ENCODE measurements at regions not wholly inside any gene's neighbourhood (a gene's known extent, or its start where the extent isn't known, plus 50 kb on each side); places are given as distances from the start of the nearest gene placed in this dataset.
"Not testable (repeated sequence)": the region's sequence is repeated elsewhere in the genome, so short reads cannot be mapped to it uniquely, and the experiment has no call there.

DNA sequence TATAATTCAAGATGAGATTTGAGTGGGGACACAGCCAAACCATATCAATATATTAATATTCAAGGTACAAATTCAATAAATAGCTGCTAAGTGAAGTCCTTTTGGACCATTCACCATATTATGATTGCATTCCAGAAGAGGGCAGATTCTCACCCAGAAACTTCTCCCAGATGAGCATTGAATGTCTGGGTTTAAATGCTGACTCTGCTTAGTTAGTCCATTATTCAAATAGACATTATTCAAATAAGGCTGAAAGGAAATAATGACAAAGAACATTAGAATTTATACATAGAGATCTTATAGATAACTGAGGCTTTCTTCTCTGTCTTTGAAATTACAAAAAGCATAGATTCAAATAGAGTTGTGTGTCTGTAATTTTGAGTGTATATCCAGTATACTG is 579.4 kb upstream of the SLC8A1 start:
- no peak for DNase-seq (ENCODE audit: low read depth in 4 of 4, low spot score in 3 of 4)

- DNase-seq (ENCODE audit: low read depth in 4 of 4, low spot score in 3 of 4) = no peak
These were observed 580.8 kb upstream of the SLC8A1 start for GRCh38 chr2:41032715-41033114.

GRCh38 chr2:41033127-41033526 is 581.2 kb upstream of the SLC8A1 start:
- DNase-seq (ENCODE audit: low read depth in 4 of 4, low spot score in 3 of 4) = no peak

GRCh38 chr2:41038408-41038807 is 586.5 kb upstream of the SLC8A1 start:
- no peak for DNase-seq (ENCODE audit: low read depth in 4 of 4, low spot score in 3 of 4)

- not testable (repeated sequence) for DNase-seq (ENCODE audit: low read depth in 4 of 4, low spot score in 3 of 4)
These were observed 587.9 kb upstream of the SLC8A1 start for GRCh38 chr2:41039750-41040149.

GRCh38 chr2:41040782-41041520 is 589.1 kb upstream of the SLC8A1 start:
- no peak for DNase-seq (ENCODE audit: low read depth in 4 of 4, low spot score in 3 of 4)

- no peak for DNase-seq (ENCODE audit: low read depth in 4 of 4, low spot score in 3 of 4)
These were observed 590.5 kb upstream of the SLC8A1 start for GRCh38 chr2:41042343-41042742.

DNA sequence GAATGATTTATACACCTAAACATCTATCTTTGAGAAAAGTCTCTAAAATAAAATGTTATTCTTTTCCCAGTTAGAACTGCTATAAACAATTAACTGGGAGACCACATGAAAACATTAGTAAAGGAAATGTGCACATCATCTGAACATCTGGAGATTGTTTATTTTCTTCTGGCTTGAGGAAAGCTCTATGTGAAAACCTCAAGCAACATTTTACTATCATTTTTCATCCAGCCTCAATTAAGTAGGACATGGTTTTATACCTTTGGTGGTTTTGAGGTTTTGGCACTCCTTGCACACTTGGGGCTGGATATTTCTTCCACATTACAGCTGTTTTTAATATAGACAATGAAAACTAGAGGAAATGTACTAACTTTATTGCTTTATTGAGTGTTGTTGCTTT is 609.5 kb upstream of the SLC8A1 start:
- peak in 1 of 4 donors; percentile 13 for DNase-seq (ENCODE audit: low read depth in 4 of 4, low spot score in 3 of 4)

DNA sequence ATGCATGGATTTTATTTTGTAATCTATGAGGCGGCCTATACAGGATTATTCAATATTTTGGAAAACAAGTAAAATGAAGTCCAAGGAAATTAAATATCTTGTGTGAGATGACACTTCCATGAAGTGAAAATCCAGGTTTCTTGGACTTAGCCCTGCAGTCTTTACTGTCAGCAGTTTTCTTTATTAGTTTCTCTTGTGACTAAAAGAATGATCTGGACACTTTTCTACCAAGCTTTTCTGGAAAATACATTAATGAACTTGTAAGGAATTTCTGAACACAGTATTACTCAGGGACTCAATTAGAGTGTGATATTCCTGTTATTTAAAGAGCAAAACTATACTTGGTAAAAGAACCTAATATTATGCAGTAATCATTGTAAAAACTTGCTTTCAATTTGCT is 610.4 kb upstream of the SLC8A1 start:
- DNase-seq (ENCODE audit: low read depth in 4 of 4, low spot score in 3 of 4) = no peak

GRCh38 chr2:41066168-41066567 is 614.3 kb upstream of the SLC8A1 start:
- DNase-seq (ENCODE audit: low read depth in 4 of 4, low spot score in 3 of 4) = no peak

DNA sequence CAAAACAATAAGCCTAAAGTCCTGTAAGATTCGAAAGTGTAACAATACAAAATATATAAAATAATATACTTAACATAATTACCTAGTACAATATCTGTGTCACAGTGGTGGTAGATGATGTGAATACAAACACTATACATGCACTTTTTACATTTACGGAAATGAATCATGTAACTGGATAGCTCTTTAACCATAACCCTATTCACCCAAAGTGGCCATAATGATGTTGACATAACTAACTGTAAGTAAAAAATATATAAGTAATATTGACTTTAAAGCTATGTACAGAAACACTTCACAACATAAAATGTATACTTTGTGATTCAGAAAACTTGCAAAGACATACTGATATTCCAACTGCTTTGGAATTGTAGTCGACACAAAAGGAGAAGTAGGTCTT is 616.9 kb upstream of the SLC8A1 start:
- DNase-seq (ENCODE audit: low read depth in 4 of 4, low spot score in 3 of 4) = no peak

GRCh38 chr2:41078341-41078740 is 626.5 kb upstream of the SLC8A1 start:
- DNase-seq (ENCODE audit: low read depth in 4 of 4, low spot score in 3 of 4) = no peak

DNA sequence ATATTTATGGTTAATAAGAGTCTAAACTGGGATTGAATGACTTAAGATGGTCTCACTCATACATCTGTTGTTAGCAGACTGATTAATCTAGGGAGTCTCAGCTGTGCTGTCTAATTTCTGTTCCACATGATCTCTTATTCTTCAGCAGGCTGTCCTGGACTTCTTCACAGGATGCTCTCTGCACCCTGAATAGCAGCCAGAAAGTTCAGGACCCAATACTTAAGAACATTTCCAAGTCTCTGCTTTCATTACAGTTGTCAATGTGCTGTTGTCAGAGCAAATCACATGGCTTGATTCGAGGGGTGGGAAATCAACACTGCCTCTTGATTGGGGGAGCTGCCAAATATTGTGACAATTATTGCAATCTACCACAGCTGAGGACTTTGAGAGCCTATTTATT is 627.1 kb upstream of the SLC8A1 start:
- no peak for DNase-seq (ENCODE audit: low read depth in 4 of 4, low spot score in 3 of 4)

- no peak for DNase-seq (ENCODE audit: low read depth in 4 of 4, low spot score in 3 of 4)
These were observed 632.4 kb upstream of the SLC8A1 start for GRCh38 chr2:41084321-41084720.

- no peak for DNase-seq (ENCODE audit: low read depth in 4 of 4, low spot score in 3 of 4)
These were observed 636.1 kb upstream of the SLC8A1 start for GRCh38 chr2:41087946-41088345.

GRCh38 chr2:41101281-41101680 is 649.4 kb upstream of the SLC8A1 start:
- DNase-seq (ENCODE audit: low read depth in 4 of 4, low spot score in 3 of 4) = no peak

- no peak for DNase-seq (ENCODE audit: low read depth in 4 of 4, low spot score in 3 of 4)
These were observed 657.9 kb upstream of the SLC8A1 start for GRCh38 chr2:41109744-41110143.

- DNase-seq (ENCODE audit: low read depth in 4 of 4, low spot score in 3 of 4) = no peak
These were observed 660.1 kb upstream of the SLC8A1 start for GRCh38 chr2:41111836-41112627.

GRCh38 chr2:41116106-41116797 is 664.4 kb upstream of the SLC8A1 start:
- DNase-seq (ENCODE audit: low read depth in 4 of 4, low spot score in 3 of 4) = no peak

DNA sequence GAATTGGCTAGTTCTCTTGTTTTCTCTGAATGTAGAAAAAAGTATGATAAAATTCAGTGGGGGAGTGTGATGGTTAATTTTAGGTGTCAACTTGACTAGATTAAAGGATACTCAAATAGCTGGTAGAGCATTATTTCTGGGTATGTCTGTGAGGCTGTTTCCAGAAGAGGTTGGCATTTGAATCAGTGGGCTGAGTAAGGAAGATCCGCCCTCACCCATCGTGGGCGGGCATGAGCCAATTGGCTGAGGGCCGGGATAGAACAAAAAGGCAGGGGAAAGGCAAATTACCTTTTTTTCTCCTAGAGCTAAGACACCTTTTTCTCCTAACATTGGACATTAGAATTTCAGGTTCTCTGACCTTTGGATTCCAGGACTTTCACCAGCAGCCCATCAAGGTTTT is 667.6 kb upstream of the SLC8A1 start:
- DNase-seq (ENCODE audit: low read depth in 4 of 4, low spot score in 3 of 4) = no peak

- DNase-seq (ENCODE audit: low read depth in 4 of 4, low spot score in 3 of 4) = no peak
These were observed 671.5 kb upstream of the SLC8A1 start for GRCh38 chr2:41123341-41123740.

DNA sequence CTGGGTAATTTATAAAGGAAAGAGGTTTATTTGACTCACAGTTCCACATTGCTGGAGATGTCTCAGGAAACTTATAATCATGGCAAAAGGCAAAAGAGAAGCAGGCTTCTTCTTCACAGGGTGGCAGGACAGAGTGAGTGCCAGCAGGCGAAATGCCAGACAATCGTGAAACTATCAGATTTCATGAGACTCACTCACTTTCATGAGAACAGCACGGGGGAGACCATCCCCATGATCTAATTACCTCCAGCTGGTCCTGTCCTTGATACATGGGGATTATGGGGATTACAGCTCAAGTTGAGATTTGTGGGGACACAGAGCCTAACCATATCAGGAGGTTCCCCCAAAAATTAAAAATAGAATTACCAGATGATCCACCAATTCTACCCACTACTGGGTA is 675.5 kb upstream of the SLC8A1 start:
- DNase-seq (ENCODE audit: low read depth in 4 of 4, low spot score in 3 of 4) = no peak
